GM12878 (cell line): ENCODE measurements at regions not wholly inside any gene's neighbourhood (a gene's known extent, or its start where the extent isn't known, plus 50 kb on each side); places are given as distances from the start of the nearest gene placed in this dataset.

Source experiments
- IKZF1 ChIP-seq: fragments of 450-650 bp; conservative IDR thresholded peaks from 2 replicates; pipeline ENCODE4 v1.6.1; 2017; ENCODE audit warnings: antibody characterized with exemption, mild to moderate bottlenecking
- IRF4 ChIP-seq: IDR thresholded peaks from 2 replicates; pipeline ENCODE4 v1.6.1; 2011; ENCODE audit warnings: low read depth, low read length
- KLF5 ChIP-seq: fragments of 450-650 bp; IDR thresholded peaks from 2 replicates; pipeline ENCODE4 v1.6.1; 2014; ENCODE audit warnings: mild to moderate bottlenecking; ENCODE audit not compliant: partially characterized antibody
- PAX5 ChIP-seq: IDR thresholded peaks from 2 replicates; pipeline ENCODE4 v1.6.1; 2011; ENCODE audit warnings: low read depth, low read length, borderline replicate concordance
- SPI1 ChIP-seq: IDR thresholded peaks from 2 replicates; pipeline ENCODE4 v1.6.1; 2011; ENCODE audit warnings: low read depth, mild to moderate bottlenecking, low read length, moderate library complexity, borderline replicate concordance; ENCODE audit not compliant: insufficient read depth
- STAT1 ChIP-seq: fragments of 450-650 bp; conservative IDR thresholded peaks from 2 replicates; pipeline ENCODE4 v1.6.1; 2014; ENCODE audit warnings: antibody characterized with exemption, mild to moderate bottlenecking
- TF ChIP-seq, protein P1 (sequence below): IDR thresholded peaks from 2 replicates; pipeline ENCODE4 v1.6.1; 2011; ENCODE audit warnings: borderline replicate concordance, low read depth, mild to moderate bottlenecking, moderate library complexity, low read length; ENCODE audit not compliant: insufficient read depth, poor library complexity, severe bottlenecking
- TF ChIP-seq, protein P2 (sequence below): IDR thresholded peaks from 2 replicates; pipeline ENCODE4 v1.6.1; 2012; ENCODE audit warnings: mild to moderate bottlenecking, low read depth, low read length
- TF ChIP-seq, protein P3 (sequence below): fragments of 450-650 bp; IDR thresholded peaks from 2 replicates; pipeline ENCODE4 v1.6.1; 2017; ENCODE audit warnings: antibody characterized with exemption, mild to moderate bottlenecking, moderate library complexity

DNA sequence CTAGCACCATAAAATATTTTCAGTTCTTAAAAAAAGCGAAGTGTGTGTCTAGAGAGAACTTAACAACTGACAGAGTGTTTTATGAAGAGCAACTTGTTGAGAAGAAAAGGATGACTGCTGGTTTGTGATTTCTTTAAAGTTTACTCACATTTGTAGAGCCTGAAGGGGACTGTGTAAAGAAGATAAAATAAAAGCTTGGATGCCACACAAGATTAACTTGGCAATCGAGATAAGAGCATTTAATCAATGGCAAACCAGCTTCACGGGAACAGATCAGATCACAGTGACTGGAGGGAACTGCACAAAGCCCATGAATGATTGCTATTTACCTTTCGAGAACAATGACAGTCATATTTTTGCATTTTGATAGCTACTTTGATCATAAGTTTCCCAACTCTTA is 2013.1 kb upstream of the CDH9 start (continued):
- TF ChIP-seq STAT1: no peak
- TF ChIP-seq KLF5: no peak
- TF ChIP-seq PAX5: no peak
- TF ChIP-seq IKZF1: no peak
- TF ChIP-seq IRF4: no peak
- TF ChIP-seq, protein P1, sequence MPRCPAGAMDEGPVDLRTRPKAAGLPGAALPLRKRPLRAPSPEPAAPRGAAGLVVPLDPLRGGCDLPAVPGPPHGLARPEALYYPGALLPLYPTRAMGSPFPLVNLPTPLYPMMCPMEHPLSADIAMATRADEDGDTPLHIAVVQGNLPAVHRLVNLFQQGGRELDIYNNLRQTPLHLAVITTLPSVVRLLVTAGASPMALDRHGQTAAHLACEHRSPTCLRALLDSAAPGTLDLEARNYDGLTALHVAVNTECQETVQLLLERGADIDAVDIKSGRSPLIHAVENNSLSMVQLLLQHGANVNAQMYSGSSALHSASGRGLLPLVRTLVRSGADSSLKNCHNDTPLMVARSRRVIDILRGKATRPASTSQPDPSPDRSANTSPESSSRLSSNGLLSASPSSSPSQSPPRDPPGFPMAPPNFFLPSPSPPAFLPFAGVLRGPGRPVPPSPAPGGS: no peak
- TF ChIP-seq, protein P2, sequence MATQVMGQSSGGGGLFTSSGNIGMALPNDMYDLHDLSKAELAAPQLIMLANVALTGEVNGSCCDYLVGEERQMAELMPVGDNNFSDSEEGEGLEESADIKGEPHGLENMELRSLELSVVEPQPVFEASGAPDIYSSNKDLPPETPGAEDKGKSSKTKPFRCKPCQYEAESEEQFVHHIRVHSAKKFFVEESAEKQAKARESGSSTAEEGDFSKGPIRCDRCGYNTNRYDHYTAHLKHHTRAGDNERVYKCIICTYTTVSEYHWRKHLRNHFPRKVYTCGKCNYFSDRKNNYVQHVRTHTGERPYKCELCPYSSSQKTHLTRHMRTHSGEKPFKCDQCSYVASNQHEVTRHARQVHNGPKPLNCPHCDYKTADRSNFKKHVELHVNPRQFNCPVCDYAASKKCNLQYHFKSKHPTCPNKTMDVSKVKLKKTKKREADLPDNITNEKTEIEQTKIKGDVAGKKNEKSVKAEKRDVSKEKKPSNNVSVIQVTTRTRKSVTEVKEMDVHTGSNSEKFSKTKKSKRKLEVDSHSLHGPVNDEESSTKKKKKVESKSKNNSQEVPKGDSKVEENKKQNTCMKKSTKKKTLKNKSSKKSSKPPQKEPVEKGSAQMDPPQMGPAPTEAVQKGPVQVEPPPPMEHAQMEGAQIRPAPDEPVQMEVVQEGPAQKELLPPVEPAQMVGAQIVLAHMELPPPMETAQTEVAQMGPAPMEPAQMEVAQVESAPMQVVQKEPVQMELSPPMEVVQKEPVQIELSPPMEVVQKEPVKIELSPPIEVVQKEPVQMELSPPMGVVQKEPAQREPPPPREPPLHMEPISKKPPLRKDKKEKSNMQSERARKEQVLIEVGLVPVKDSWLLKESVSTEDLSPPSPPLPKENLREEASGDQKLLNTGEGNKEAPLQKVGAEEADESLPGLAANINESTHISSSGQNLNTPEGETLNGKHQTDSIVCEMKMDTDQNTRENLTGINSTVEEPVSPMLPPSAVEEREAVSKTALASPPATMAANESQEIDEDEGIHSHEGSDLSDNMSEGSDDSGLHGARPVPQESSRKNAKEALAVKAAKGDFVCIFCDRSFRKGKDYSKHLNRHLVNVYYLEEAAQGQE: no peak
- TF ChIP-seq, protein P3, sequence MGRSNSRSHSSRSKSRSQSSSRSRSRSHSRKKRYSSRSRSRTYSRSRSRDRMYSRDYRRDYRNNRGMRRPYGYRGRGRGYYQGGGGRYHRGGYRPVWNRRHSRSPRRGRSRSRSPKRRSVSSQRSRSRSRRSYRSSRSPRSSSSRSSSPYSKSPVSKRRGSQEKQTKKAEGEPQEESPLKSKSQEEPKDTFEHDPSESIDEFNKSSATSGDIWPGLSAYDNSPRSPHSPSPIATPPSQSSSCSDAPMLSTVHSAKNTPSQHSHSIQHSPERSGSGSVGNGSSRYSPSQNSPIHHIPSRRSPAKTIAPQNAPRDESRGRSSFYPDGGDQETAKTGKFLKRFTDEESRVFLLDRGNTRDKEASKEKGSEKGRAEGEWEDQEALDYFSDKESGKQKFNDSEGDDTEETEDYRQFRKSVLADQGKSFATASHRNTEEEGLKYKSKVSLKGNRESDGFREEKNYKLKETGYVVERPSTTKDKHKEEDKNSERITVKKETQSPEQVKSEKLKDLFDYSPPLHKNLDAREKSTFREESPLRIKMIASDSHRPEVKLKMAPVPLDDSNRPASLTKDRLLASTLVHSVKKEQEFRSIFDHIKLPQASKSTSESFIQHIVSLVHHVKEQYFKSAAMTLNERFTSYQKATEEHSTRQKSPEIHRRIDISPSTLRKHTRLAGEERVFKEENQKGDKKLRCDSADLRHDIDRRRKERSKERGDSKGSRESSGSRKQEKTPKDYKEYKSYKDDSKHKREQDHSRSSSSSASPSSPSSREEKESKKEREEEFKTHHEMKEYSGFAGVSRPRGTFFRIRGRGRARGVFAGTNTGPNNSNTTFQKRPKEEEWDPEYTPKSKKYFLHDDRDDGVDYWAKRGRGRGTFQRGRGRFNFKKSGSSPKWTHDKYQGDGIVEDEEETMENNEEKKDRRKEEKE: no peak
- TF ChIP-seq SPI1: no peak
- TF ChIP-seq, all 136 proteins: peak for 0
